ENCODE measurements at regions not wholly inside any gene's neighbourhood (a gene's known extent, or its start where the extent isn't known, plus 50 kb on each side); places are given as distances from the start of the nearest gene placed in this dataset.

- H3K36me3 ChIP-seq (replicated peaks in 1 of 2; ENCODE audit: control insufficient read depth in 1 of 2, insufficient read depth in 2 of 2, low read length in 2 of 2) = no peaks in the 10 kb centered on the region
- WGBS (ENCODE audit: insufficient coverage) = no CpG with 5 or more reads among the region's 1 CpG
- H3K9me3 ChIP-seq (replicated peaks in 1 of 2; ENCODE audit: control insufficient read depth in 1 of 2, insufficient read depth in 1 of 2, low read length in 2 of 2) = no peaks in the 10 kb centered on the region
- DNase-seq = no peak
- Mint-ChIP-seq H3K4me3 (no peak overlapping the region), H3K36me3 (no peaks in the 10 kb centered on the region), H3K9me3 (peaks cover 0 to 5% (median 2%) of the 10 kb centered on the region in 7 donors), H3K4me1 (no peaks in the 10 kb centered on the region), H3K27ac (no peak overlapping the region), H3K27me3 (ENCODE audit: low read depth in 3 of 3) (peaks cover under 1 to 2% (median 1%) of the 10 kb centered on the region in 3 donors)
- H3K4me2 ChIP-seq (replicated peaks; ENCODE audit: extremely low read depth, low read length, poor library complexity, severe bottlenecking) = no peak overlapping the region
- no peak for TF ChIP-seq CTCF (IDR thresholded peaks at IDR 0.05)
- H3K27me3 ChIP-seq (ENCODE audit: control insufficient read depth in 2 of 2, insufficient read depth in 2 of 2, low read length in 2 of 2) = no peaks in the 10 kb centered on the region
- no peaks in the 10 kb centered on the region for H3K79me2 ChIP-seq (ENCODE audit: insufficient read depth, low read length)
- H3K9ac ChIP-seq (ENCODE audit: insufficient read depth, low read length, poor library complexity, severe bottlenecking) = no peak overlapping the region
- H4K20me1 ChIP-seq (ENCODE audit: insufficient read depth, low read length) = no peaks in the 10 kb centered on the region
- no peak overlapping the region for H3K27ac ChIP-seq (ENCODE audit: low read depth in 1 of 2, low read length in 2 of 2)
- no peak overlapping the region for H2AFZ ChIP-seq (ENCODE audit: insufficient read depth, low read depth, low read length, poor library complexity, severe bottlenecking)
- no peak overlapping the region for H3K4me3 ChIP-seq (replicated peaks in 1 of 3; ENCODE audit: low read depth in 2 of 3, low read length in 3 of 3)
- intact Hi-C loops (cut with micrococcal nuclease) = no loop called here
- no peaks in the 10 kb centered on the region for H3K4me1 ChIP-seq (ENCODE audit: control insufficient read depth in 1 of 2, insufficient read depth in 2 of 2, low read length in 2 of 2)
Observed at GRCh38 chr5:143921525-143922311, 109.8 kb downstream of the HMHB1 start.

GRCh38 chr5:143922718-143923117, 110.8 kb downstream of the HMHB1 start:
- peaks cover 0 to 2% (median 1%) of the 10 kb centered on the region in 3 donors for H3K27me3 Mint-ChIP-seq (ENCODE audit: low read depth in 3 of 3)

More at GRCh38 chr5:143922718-143923117, 110.8 kb downstream of the HMHB1 start:
- 89% methylated on average over 2 of the region's 2 CpGs for WGBS (ENCODE audit: insufficient coverage)
- Histone ChIP-seq H3K27me3 (ENCODE audit: control insufficient read depth in 2 of 2, insufficient read depth in 2 of 2, low read length in 2 of 2) (no peaks in the 10 kb centered on the region), H3K4me2 (replicated peaks; ENCODE audit: extremely low read depth, low read length, poor library complexity, severe bottlenecking) (no peak overlapping the region), H4K20me1 (ENCODE audit: insufficient read depth, low read length) (no peaks in the 10 kb centered on the region), H3K4me1 (ENCODE audit: control insufficient read depth in 1 of 2, insufficient read depth in 2 of 2, low read length in 2 of 2) (no peaks in the 10 kb centered on the region), H3K79me2 (ENCODE audit: insufficient read depth, low read length) (no peaks in the 10 kb centered on the region), H3K9ac (ENCODE audit: insufficient read depth, low read length, poor library complexity, severe bottlenecking) (no peak overlapping the region), H2AFZ (ENCODE audit: insufficient read depth, low read depth, low read length, poor library complexity, severe bottlenecking) (no peak overlapping the region), H3K36me3 (replicated peaks in 1 of 2; ENCODE audit: control insufficient read depth in 1 of 2, insufficient read depth in 2 of 2, low read length in 2 of 2) (no peaks in the 10 kb centered on the region), H3K4me3 (replicated peaks in 1 of 3; ENCODE audit: low read depth in 2 of 3, low read length in 3 of 3) (no peak overlapping the region), H3K9me3 (replicated peaks in 1 of 2; ENCODE audit: control insufficient read depth in 1 of 2, insufficient read depth in 1 of 2, low read length in 2 of 2) (no peaks in the 10 kb centered on the region), H3K27ac (ENCODE audit: low read depth in 1 of 2, low read length in 2 of 2) (no peak overlapping the region)
- intact Hi-C loops (cut with micrococcal nuclease) = no loop called here
- TF ChIP-seq CTCF (IDR thresholded peaks at IDR 0.05) = no peak
- DNase-seq = no peak
- Mint-ChIP-seq H3K9me3 (peaks cover 0 to 5% (median 2%) of the 10 kb centered on the region in 7 donors), H3K27ac (no peak overlapping the region), H3K4me1 (no peaks in the 10 kb centered on the region), H3K36me3 (no peaks in the 10 kb centered on the region), H3K4me3 (no peak overlapping the region)
